ENCODE measurements at regions not wholly inside any gene's neighbourhood (a gene's known extent, or its start where the extent isn't known, plus 50 kb on each side); places are given as distances from the start of the nearest gene placed in this dataset.

- TF ChIP-seq CTCF (IDR thresholded peaks at IDR 0.05): no peak
- TF ChIP-seq EZH2 (IDR thresholded peaks at IDR 0.05): no peak
Measured at GRCh38 chr1:2894381-2895041, 93.0 kb upstream of the TTC34 start.
